ENCODE measurements at regions not wholly inside any gene's neighbourhood (a gene's known extent, or its start where the extent isn't known, plus 50 kb on each side); places are given as distances from the start of the nearest gene placed in this dataset.

DNA sequence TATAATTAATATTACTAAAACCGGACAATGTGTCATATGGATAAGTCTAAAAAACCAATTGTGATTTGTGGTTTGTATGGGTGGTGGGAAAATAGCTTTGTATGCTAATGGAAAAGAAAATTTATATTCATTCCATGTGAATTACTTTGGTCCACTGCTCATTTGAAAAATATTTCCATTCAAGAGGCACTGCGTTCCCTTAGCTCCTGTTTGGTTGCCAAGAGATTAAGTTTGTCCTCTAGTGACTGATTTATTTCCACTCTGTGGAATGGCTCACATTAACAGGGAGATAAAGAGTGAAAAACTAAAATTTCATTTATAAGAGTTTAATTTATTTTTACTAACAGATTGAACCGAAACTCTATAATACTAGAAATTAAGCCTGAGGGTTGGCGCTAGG, 744.1 kb upstream of the CHRM3 start:
- Histone ChIP-seq H3K27ac (ENCODE audit: insufficient read depth, low read depth, low read length) (no peak overlapping the region), H3K79me2 (ENCODE audit: control insufficient read depth, insufficient read depth, low read length) (no peaks in the 10 kb centered on the region), H3K4me1 (ENCODE audit: control insufficient read depth, extremely low read depth, insufficient read depth, low read length) (no peaks in the 10 kb centered on the region), H3K27me3 (ENCODE audit: control insufficient read depth in 2 of 2, insufficient read depth in 2 of 2, low read length in 2 of 2) (no peaks in the 10 kb centered on the region), H4K20me1 (replicated peaks; ENCODE audit: control insufficient read depth, extremely low read depth, insufficient read depth, low read length) (no peaks in the 10 kb centered on the region), H2AFZ (ENCODE audit: low read depth, low read length) (no peak overlapping the region), H3K9me1 (replicated peaks; ENCODE audit: control insufficient read depth, extremely low read depth, insufficient read depth, low read length) (no peaks in the 10 kb centered on the region), H3K4me2 (ENCODE audit: insufficient read depth, low read length) (no peak overlapping the region), H3K4me3 (replicated peaks in 1 of 3; ENCODE audit: insufficient read depth in 1 of 3, low read depth in 1 of 3, low read length in 3 of 3) (no peak overlapping the region), H3K9me3 (replicated peaks; ENCODE audit: control insufficient read depth, insufficient read depth, low read length) (peaks cover 2% of the 10 kb centered on the region), H3K36me3 (ENCODE audit: control insufficient read depth in 2 of 2, extremely low read depth in 1 of 2, insufficient read depth in 2 of 2, low read length in 2 of 2) (no peaks in the 10 kb centered on the region), H3K9ac (replicated peaks; ENCODE audit: extremely low read depth, insufficient read depth, low read length) (no peak overlapping the region)
- TF ChIP-seq, protein P1, sequence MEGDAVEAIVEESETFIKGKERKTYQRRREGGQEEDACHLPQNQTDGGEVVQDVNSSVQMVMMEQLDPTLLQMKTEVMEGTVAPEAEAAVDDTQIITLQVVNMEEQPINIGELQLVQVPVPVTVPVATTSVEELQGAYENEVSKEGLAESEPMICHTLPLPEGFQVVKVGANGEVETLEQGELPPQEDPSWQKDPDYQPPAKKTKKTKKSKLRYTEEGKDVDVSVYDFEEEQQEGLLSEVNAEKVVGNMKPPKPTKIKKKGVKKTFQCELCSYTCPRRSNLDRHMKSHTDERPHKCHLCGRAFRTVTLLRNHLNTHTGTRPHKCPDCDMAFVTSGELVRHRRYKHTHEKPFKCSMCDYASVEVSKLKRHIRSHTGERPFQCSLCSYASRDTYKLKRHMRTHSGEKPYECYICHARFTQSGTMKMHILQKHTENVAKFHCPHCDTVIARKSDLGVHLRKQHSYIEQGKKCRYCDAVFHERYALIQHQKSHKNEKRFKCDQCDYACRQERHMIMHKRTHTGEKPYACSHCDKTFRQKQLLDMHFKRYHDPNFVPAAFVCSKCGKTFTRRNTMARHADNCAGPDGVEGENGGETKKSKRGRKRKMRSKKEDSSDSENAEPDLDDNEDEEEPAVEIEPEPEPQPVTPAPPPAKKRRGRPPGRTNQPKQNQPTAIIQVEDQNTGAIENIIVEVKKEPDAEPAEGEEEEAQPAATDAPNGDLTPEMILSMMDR (IDR thresholded peaks at IDR 0.05; ENCODE audit: extremely low read depth in 1 of 2, insufficient read depth in 1 of 2, low read depth in 1 of 2, low read length in 2 of 2): no peak
- TF ChIP-seq POLR2A (IDR thresholded peaks at IDR 0.05; ENCODE audit: low read depth, low read length): no peak
- BruUV-seq (replicated peaks): no TSS peak
- no peak for DNase-seq (ENCODE audit: low read depth, low spot score)
- dilution Hi-C loops (cut with MboI; ENCODE audit: extremely low pct_ligation_motif_present, low sequenced_read_pairs) (no loop called here), intact Hi-C loops (cut with micrococcal nuclease) (no loop called here)
- ChIA-PET CTCF (interaction anchor here (1.0 kb wide), 1 partner anchor 30 kb away, joined by 3 read pairs; no protein-coding TSS in a partner anchor), POLR2A (no interaction called here)
- no peak for FAIRE-seq

DNA sequence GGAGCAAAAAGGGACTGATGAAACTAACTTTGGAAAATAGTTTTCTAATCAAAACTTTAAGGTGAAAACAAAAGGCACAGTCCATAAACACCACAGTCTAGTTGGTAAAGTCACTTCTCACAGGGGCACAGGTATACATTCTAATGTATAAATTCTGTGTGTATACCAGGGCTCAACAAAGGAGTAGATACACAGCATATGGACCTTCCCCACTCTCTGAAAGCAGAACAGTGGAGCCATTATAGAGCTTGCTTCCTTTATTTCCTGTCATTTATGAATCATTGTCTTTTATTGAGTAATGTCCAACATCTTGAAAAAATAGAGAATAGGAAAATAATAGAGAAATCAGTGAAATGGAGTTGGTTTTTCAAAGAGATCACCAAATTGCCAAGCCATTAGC, 746.5 kb upstream of the CHRM3 start:
- FAIRE-seq (no peak), DNase-seq (ENCODE audit: low read depth, low spot score) (no peak)
- no peaks in the 10 kb centered on the region for H3K4me1 ChIP-seq (ENCODE audit: control insufficient read depth, extremely low read depth, insufficient read depth, low read length)
- no peaks in the 10 kb centered on the region for H4K20me1 ChIP-seq (replicated peaks; ENCODE audit: control insufficient read depth, extremely low read depth, insufficient read depth, low read length)
- TF ChIP-seq GATA2 (IDR thresholded peaks at IDR 0.05; ENCODE audit: insufficient read depth, insufficient read length, low read depth, low read length): no peak
- TF ChIP-seq JUN (IDR thresholded peaks at IDR 0.05; ENCODE audit: borderline replicate concordance, insufficient read depth, insufficient read length, low read depth): no peak
- no peak for TF ChIP-seq FOS (IDR thresholded peaks at IDR 0.05; ENCODE audit: borderline replicate concordance, insufficient read depth, low read length)
- no peak for TF ChIP-seq MYC (IDR thresholded peaks at IDR 0.05; ENCODE audit: low read depth, low read length)
- TF ChIP-seq, protein P1 (IDR thresholded peaks at IDR 0.05; ENCODE audit: extremely low read depth in 1 of 2, insufficient read depth in 1 of 2, low read depth in 1 of 2, low read length in 2 of 2): no peak
- no peak for TF ChIP-seq POLR2AphosphoS5 (IDR thresholded peaks at IDR 0.05; ENCODE audit: insufficient read depth, low read depth, low read length)
- TF ChIP-seq, protein P2, sequence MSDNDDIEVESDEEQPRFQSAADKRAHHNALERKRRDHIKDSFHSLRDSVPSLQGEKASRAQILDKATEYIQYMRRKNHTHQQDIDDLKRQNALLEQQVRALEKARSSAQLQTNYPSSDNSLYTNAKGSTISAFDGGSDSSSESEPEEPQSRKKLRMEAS (IDR thresholded peaks at IDR 0.05; ENCODE audit: insufficient read depth, insufficient read length): no peak
- no peak for TF ChIP-seq EZH2 (IDR thresholded peaks at IDR 0.05; ENCODE audit: borderline replicate concordance, low read depth, low read length, severe bottlenecking)
- no peak for TF ChIP-seq POLR2A (IDR thresholded peaks at IDR 0.05; ENCODE audit: low read depth, low read length)
- POLR2A ChIA-PET: no interaction called here
- CTCF ChIA-PET: no interaction called here
- no peak overlapping the region for H2AFZ ChIP-seq (ENCODE audit: low read depth, low read length)
- H3K27ac ChIP-seq (ENCODE audit: insufficient read depth, low read depth, low read length): no peak overlapping the region
- H3K79me2 ChIP-seq (ENCODE audit: control insufficient read depth, insufficient read depth, low read length): no peaks in the 10 kb centered on the region
- H3K4me3 ChIP-seq (replicated peaks in 1 of 3; ENCODE audit: insufficient read depth in 1 of 3, low read depth in 1 of 3, low read length in 3 of 3): no peak overlapping the region
- dilution Hi-C loops (cut with MboI; ENCODE audit: extremely low pct_ligation_motif_present, low sequenced_read_pairs) (no loop called here), intact Hi-C loops (cut with micrococcal nuclease) (no loop called here)
- H3K36me3 ChIP-seq (ENCODE audit: control insufficient read depth in 2 of 2, extremely low read depth in 1 of 2, insufficient read depth in 2 of 2, low read length in 2 of 2): no peaks in the 10 kb centered on the region
- no TSS peak for BruUV-seq (replicated peaks)
- no peaks in the 10 kb centered on the region for H3K9me3 ChIP-seq (replicated peaks; ENCODE audit: control insufficient read depth, insufficient read depth, low read length)
- no peaks in the 10 kb centered on the region for H3K27me3 ChIP-seq (ENCODE audit: control insufficient read depth in 2 of 2, insufficient read depth in 2 of 2, low read length in 2 of 2)
- H3K9me1 ChIP-seq (replicated peaks; ENCODE audit: control insufficient read depth, extremely low read depth, insufficient read depth, low read length): no peaks in the 10 kb centered on the region
- H3K9ac ChIP-seq (replicated peaks; ENCODE audit: extremely low read depth, insufficient read depth, low read length): no peak overlapping the region
- no peak overlapping the region for H3K4me2 ChIP-seq (ENCODE audit: insufficient read depth, low read length)

Measured in endothelial cell of umbilical vein (primary cell).